ENCODE measurements at regions not wholly inside any gene's neighbourhood (a gene's known extent, or its start where the extent isn't known, plus 50 kb on each side); places are given as distances from the start of the nearest gene placed in this dataset.
"Not testable (repeated sequence)": the region's sequence is repeated elsewhere in the genome, so short reads cannot be mapped to it uniquely, and the experiment has no call there.

- H3K27me3 Mint-ChIP-seq: peaks cover 25% of the 10 kb centered on the region
- H3K4me3 Mint-ChIP-seq; DNase-seq; H3K9me3 Mint-ChIP-seq; intact Hi-C loops (cut with micrococcal nuclease); H3K27ac Mint-ChIP-seq; H3K36me3 Mint-ChIP-seq (ENCODE audit: low read depth); H3K4me1 Mint-ChIP-seq: not testable (repeated sequence)
These were observed 71.7 kb upstream of the TSC22D2 start for GRCh38 chr3:150336363-150336762.

- no peaks in the 10 kb centered on the region for H3K4me1 Mint-ChIP-seq
- no peaks in the 10 kb centered on the region for H3K36me3 Mint-ChIP-seq (ENCODE audit: low read depth)
- no peak overlapping the region for H3K4me3 Mint-ChIP-seq
- peaks cover 25% of the 10 kb centered on the region for H3K27me3 Mint-ChIP-seq
- H3K27ac Mint-ChIP-seq: no peak overlapping the region
- intact Hi-C loops (cut with micrococcal nuclease): no loop called here
- no peaks in the 10 kb centered on the region for H3K9me3 Mint-ChIP-seq
- no peak for DNase-seq
These were observed 72.5 kb upstream of the TSC22D2 start for GRCh38 chr3:150335631-150336030.

- no peak for DNase-seq
- intact Hi-C loops (cut with micrococcal nuclease): no loop called here
- H3K9me3 Mint-ChIP-seq: no peaks in the 10 kb centered on the region
These were observed 73.1 kb upstream of the TSC22D2 start for GRCh38 chr3:150334974-150335373.

GRCh38 chr3:150333477-150333876 lies 74.6 kb upstream of the TSC22D2 start:
- Mint-ChIP-seq H3K27ac (no peak overlapping the region), H3K36me3 (ENCODE audit: low read depth) (no peaks in the 10 kb centered on the region), H3K4me1 (peaks cover 2% of the 10 kb centered on the region), H3K4me3 (no peak overlapping the region), H3K27me3 (peaks cover 22% of the 10 kb centered on the region), H3K9me3 (no peaks in the 10 kb centered on the region)
- no peak for DNase-seq
- intact Hi-C loops (cut with micrococcal nuclease): no loop called here

More at GRCh38 chr3:150334974-150335373, 73.1 kb upstream of the TSC22D2 start:
- Mint-ChIP-seq H3K36me3 (ENCODE audit: low read depth) (no peaks in the 10 kb centered on the region), H3K27me3 (peaks cover 26% of the 10 kb centered on the region), H3K4me1 (no peaks in the 10 kb centered on the region), H3K4me3 (no peak overlapping the region), H3K27ac (no peak overlapping the region)

GRCh38 chr3:150331978-150332568 lies 76.0 kb upstream of the TSC22D2 start:
- Mint-ChIP-seq H3K27me3 (peaks cover 22% of the 10 kb centered on the region), H3K36me3 (ENCODE audit: low read depth) (no peaks in the 10 kb centered on the region), H3K27ac (no peak overlapping the region), H3K9me3 (no peaks in the 10 kb centered on the region), H3K4me1 (peaks cover 2% of the 10 kb centered on the region), H3K4me3 (no peak overlapping the region)
- no peak for DNase-seq
- intact Hi-C loops (cut with micrococcal nuclease): no loop called here

- H3K27ac Mint-ChIP-seq: no peak overlapping the region
- no peak for DNase-seq
- peaks cover 2% of the 10 kb centered on the region for H3K4me1 Mint-ChIP-seq
- intact Hi-C loops (cut with micrococcal nuclease): no loop called here
- H3K36me3 Mint-ChIP-seq (ENCODE audit: low read depth): no peaks in the 10 kb centered on the region
- no peaks in the 10 kb centered on the region for H3K9me3 Mint-ChIP-seq
- no peak overlapping the region for H3K4me3 Mint-ChIP-seq
- H3K27me3 Mint-ChIP-seq: peaks cover 20% of the 10 kb centered on the region
These were observed 77.2 kb upstream of the TSC22D2 start for GRCh38 chr3:150330872-150331271.

GRCh38 chr3:150330174-150330573 lies 77.9 kb upstream of the TSC22D2 start:
- no peak for DNase-seq
- no peak overlapping the region for H3K4me3 Mint-ChIP-seq
- H3K9me3 Mint-ChIP-seq: no peaks in the 10 kb centered on the region
- intact Hi-C loops (cut with micrococcal nuclease): no loop called here
- H3K36me3 Mint-ChIP-seq (ENCODE audit: low read depth): no peaks in the 10 kb centered on the region
- H3K4me1 Mint-ChIP-seq: peaks cover 2% of the 10 kb centered on the region
- H3K27ac Mint-ChIP-seq: no peak overlapping the region
- H3K27me3 Mint-ChIP-seq: peaks cover 23% of the 10 kb centered on the region

- H3K27me3 Mint-ChIP-seq: peaks cover 23% of the 10 kb centered on the region
- H3K9me3 Mint-ChIP-seq: no peaks in the 10 kb centered on the region
- H3K27ac Mint-ChIP-seq: no peak overlapping the region
- H3K4me1 Mint-ChIP-seq: peaks cover 2% of the 10 kb centered on the region
- no peaks in the 10 kb centered on the region for H3K36me3 Mint-ChIP-seq (ENCODE audit: low read depth)
- no peak for DNase-seq
- no peak overlapping the region for H3K4me3 Mint-ChIP-seq
- intact Hi-C loops (cut with micrococcal nuclease): no loop called here
These were observed 78.7 kb upstream of the TSC22D2 start for GRCh38 chr3:150329408-150329807.

GRCh38 chr3:150328654-150329040 lies 79.5 kb upstream of the TSC22D2 start:
- Mint-ChIP-seq H3K9me3 (no peaks in the 10 kb centered on the region), H3K36me3 (ENCODE audit: low read depth) (no peaks in the 10 kb centered on the region), H3K4me1 (peaks cover 2% of the 10 kb centered on the region), H3K4me3 (no peak overlapping the region), H3K27ac (no peak overlapping the region), H3K27me3 (peaks cover 23% of the 10 kb centered on the region)
- no peak for DNase-seq
- intact Hi-C loops (cut with micrococcal nuclease): no loop called here

GRCh38 chr3:150327678-150328653 lies 80.1 kb upstream of the TSC22D2 start:
- no peak for DNase-seq
- intact Hi-C loops (cut with micrococcal nuclease): no loop called here
- H3K36me3 Mint-ChIP-seq (ENCODE audit: low read depth): no peaks in the 10 kb centered on the region
- H3K4me3 Mint-ChIP-seq: no peak overlapping the region
- H3K27me3 Mint-ChIP-seq: peaks cover 23% of the 10 kb centered on the region
- peaks cover 2% of the 10 kb centered on the region for H3K4me1 Mint-ChIP-seq
- H3K27ac Mint-ChIP-seq: no peak overlapping the region
- no peaks in the 10 kb centered on the region for H3K9me3 Mint-ChIP-seq

- Mint-ChIP-seq H3K27ac (no peak overlapping the region), H3K36me3 (ENCODE audit: low read depth) (no peaks in the 10 kb centered on the region), H3K9me3 (no peaks in the 10 kb centered on the region), H3K4me1 (peaks cover 2% of the 10 kb centered on the region), H3K4me3 (no peak overlapping the region), H3K27me3 (peaks cover 26% of the 10 kb centered on the region)
- intact Hi-C loops (cut with micrococcal nuclease): no loop called here
- no peak for DNase-seq
These were observed 83.3 kb upstream of the TSC22D2 start for GRCh38 chr3:150324788-150325187.

GRCh38 chr3:150324245-150324644 lies 83.9 kb upstream of the TSC22D2 start:
- Mint-ChIP-seq H3K27ac (no peak overlapping the region), H3K36me3 (ENCODE audit: low read depth) (no peaks in the 10 kb centered on the region), H3K4me3 (no peak overlapping the region), H3K4me1 (no peaks in the 10 kb centered on the region), H3K27me3 (peaks cover 26% of the 10 kb centered on the region), H3K9me3 (no peaks in the 10 kb centered on the region)
- intact Hi-C loops (cut with micrococcal nuclease): no loop called here
- DNase-seq: no peak

GRCh38 chr3:150323770-150324169 lies 84.3 kb upstream of the TSC22D2 start:
- no peaks in the 10 kb centered on the region for H3K36me3 Mint-ChIP-seq (ENCODE audit: low read depth)
- DNase-seq: no peak
- no peak overlapping the region for H3K4me3 Mint-ChIP-seq
- no peak overlapping the region for H3K27ac Mint-ChIP-seq
- peaks cover 26% of the 10 kb centered on the region for H3K27me3 Mint-ChIP-seq
- H3K4me1 Mint-ChIP-seq: no peaks in the 10 kb centered on the region
- intact Hi-C loops (cut with micrococcal nuclease): no loop called here
- no peaks in the 10 kb centered on the region for H3K9me3 Mint-ChIP-seq

GRCh38 chr3:150323091-150323490 lies 85.0 kb upstream of the TSC22D2 start:
- H3K27me3 Mint-ChIP-seq: peaks cover 22% of the 10 kb centered on the region
- intact Hi-C loops (cut with micrococcal nuclease); H3K9me3 Mint-ChIP-seq; H3K27ac Mint-ChIP-seq; H3K4me1 Mint-ChIP-seq; H3K4me3 Mint-ChIP-seq; DNase-seq; H3K36me3 Mint-ChIP-seq (ENCODE audit: low read depth): not testable (repeated sequence)

Data from activated CD4-positive, alpha-beta T cell treated with anti-CD3 and anti-CD28 coated beads, Interleukin-2, amount 10 ng/mL, durations not matched to agents 24 days and 14 days (primary cell).